RWPE2 (cell line): ENCODE measurements at regions not wholly inside any gene's neighbourhood (a gene's known extent, or its start where the extent isn't known, plus 50 kb on each side); places are given as distances from the start of the nearest gene placed in this dataset.

Source experiments
- ATAC-seq: fragments of 200-7000 bp; cut with Tn5 transposase; 3 replicates; pipeline ENCODE4 v1.9.1; 2021; ENCODE audit warnings: low read depth
- DNase-seq: peaks from one replicate; pipeline ENCODE4 v3.0.0-alpha.2; 2020; ENCODE audit warnings: low spot score
- H3K27ac ChIP-seq: fragments of 450-650 bp; 2 replicates; pipeline ENCODE4 v1.5.1; 2017; ENCODE audit warnings: mild to moderate bottlenecking; ENCODE audit not compliant: poor library complexity, severe bottlenecking
- H3K27me3 ChIP-seq: fragments of 250-450 bp; sonication (Bioruptor Pico); 2 replicates; pipeline ENCODE4 v1.5.1; 2021; ENCODE audit warnings: mild to moderate bottlenecking, moderate library complexity; ENCODE audit not compliant: insufficient read depth, poor library complexity, severe bottlenecking
- H3K36me3 ChIP-seq: fragments of 250-450 bp; sonication (Bioruptor Pico); 2 replicates; pipeline ENCODE4 v1.5.1; 2020; ENCODE audit warnings: low read depth, mild to moderate bottlenecking, moderate library complexity
- H3K4me1 ChIP-seq: fragments of 250-450 bp; sonication (Bioruptor Pico); 2 replicates; pipeline ENCODE4 v1.5.1; 2021; ENCODE audit warnings: mild to moderate bottlenecking, moderate library complexity; ENCODE audit not compliant: insufficient read depth, poor library complexity, severe bottlenecking
- H3K4me3 ChIP-seq: fragments of 250-450 bp; sonication (Bioruptor Pico); 2 replicates; pipeline ENCODE4 v1.5.1; 2021; ENCODE audit warnings: mild to moderate bottlenecking, moderate library complexity; ENCODE audit not compliant: severe bottlenecking
- H3K9me3 ChIP-seq: fragments of 250-450 bp; sonication (Bioruptor Pico); 2 replicates; pipeline ENCODE4 v1.5.1; 2021; ENCODE audit warnings: mild to moderate bottlenecking, moderate library complexity; ENCODE audit not compliant: severe bottlenecking
- TF ChIP-seq, protein P1 (sequence below): fragments of 450-650 bp; IDR thresholded peaks from one replicate; pipeline ENCODE4 v1.5.1; 2017; ENCODE audit warnings: mild to moderate bottlenecking, moderate library complexity; ENCODE audit not compliant: poor library complexity, severe bottlenecking

DNA sequence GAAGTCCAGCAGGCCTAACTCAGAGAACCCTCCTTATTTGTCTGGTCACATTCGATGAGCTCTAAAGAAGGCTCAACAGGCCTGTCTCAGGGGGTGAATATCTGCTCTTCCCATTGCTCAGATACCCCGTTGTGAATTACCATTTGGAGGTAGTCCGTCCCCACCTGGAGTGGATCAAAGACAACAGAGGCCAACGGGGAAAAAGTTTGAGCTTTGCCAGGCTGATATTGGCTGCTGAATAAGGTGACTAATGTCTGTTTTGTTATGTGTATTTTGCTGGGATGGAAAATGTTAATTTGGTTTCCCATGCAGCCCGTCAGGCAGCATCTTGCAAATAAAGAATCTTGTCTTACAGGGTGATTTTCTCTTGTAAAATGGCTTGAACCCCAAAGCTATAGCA, 69.2 kb upstream of the EPS8L3 start:
- peaks cover 7% of the 10 kb centered on the region for H3K4me1 ChIP-seq
- no peak overlapping the region for H3K27ac ChIP-seq
- no peak for DNase-seq
- TF ChIP-seq, protein P1, sequence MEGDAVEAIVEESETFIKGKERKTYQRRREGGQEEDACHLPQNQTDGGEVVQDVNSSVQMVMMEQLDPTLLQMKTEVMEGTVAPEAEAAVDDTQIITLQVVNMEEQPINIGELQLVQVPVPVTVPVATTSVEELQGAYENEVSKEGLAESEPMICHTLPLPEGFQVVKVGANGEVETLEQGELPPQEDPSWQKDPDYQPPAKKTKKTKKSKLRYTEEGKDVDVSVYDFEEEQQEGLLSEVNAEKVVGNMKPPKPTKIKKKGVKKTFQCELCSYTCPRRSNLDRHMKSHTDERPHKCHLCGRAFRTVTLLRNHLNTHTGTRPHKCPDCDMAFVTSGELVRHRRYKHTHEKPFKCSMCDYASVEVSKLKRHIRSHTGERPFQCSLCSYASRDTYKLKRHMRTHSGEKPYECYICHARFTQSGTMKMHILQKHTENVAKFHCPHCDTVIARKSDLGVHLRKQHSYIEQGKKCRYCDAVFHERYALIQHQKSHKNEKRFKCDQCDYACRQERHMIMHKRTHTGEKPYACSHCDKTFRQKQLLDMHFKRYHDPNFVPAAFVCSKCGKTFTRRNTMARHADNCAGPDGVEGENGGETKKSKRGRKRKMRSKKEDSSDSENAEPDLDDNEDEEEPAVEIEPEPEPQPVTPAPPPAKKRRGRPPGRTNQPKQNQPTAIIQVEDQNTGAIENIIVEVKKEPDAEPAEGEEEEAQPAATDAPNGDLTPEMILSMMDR = no peak
- no peaks in the 10 kb centered on the region for H3K36me3 ChIP-seq
- H3K9me3 ChIP-seq = no peaks in the 10 kb centered on the region
- no peaks in the 10 kb centered on the region for H3K27me3 ChIP-seq
- no peak overlapping the region for H3K4me3 ChIP-seq
- ATAC-seq = no peak

DNA sequence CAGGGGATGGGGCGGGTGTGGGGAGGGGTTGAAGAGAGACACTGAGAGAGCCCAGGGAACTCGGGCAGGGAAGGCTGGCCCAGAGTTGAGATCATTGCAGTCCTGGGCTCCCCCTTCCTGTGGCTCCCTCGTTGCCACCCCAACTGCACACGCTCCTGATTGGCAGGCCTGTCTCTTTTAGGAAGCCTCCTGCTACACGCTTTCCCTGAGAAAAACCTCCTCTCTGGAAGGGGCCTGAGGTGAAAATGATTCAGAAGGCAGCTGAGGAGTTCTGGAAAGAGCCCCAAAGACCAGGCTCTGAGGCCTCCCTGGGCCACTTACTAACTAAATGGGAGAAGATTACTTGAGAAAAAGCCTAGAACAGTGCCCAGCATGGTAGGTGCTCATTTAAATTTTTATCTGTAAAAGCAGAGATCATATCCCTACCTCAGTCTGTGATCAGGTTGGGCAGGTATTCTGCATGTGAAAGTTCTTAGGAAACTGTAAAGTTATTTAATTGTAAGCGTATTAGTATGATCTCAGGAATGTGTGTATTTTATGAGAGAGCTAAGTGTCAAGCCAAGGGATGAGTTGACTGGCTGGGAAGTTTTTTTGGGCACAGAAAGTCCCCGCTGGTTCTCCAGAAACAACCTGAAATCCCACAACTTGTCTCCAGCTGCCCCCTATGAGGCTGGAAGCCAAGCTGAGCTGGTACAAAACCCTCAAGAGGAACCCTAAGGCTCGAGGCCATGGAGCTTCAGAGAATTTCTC, 65.2 kb upstream of the EPS8L3 start:
- Histone ChIP-seq H3K4me1 (peaks cover 11% of the 10 kb centered on the region), H3K9me3 (no peaks in the 10 kb centered on the region), H3K4me3 (no peak overlapping the region), H3K36me3 (no peaks in the 10 kb centered on the region), H3K27me3 (no peaks in the 10 kb centered on the region), H3K27ac (peak overlapping the region; percentile 8)
- TF ChIP-seq, protein P1 = no peak
- peak; percentile 79 for ATAC-seq
- no peak for DNase-seq

DNA sequence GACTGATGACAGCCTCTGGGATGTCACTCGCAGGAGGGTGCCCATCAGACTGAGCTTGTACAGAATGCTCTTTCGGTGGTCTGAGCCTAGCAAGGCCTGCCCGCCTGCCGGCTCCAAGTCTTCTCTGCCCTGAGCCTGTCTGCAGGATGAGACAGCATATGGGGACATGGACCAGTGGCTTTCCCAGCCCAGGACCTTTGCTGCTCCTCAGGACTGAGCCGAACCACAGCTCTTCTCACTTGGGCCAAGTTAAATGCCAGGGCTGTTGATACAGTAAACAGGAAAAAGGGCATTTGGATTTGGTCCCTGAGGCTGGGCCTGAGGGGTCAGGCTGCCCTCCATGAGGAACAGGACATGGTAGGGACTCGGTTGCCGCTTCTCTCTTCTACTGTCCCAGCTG, 64.3 kb upstream of the EPS8L3 start:
- no peaks in the 10 kb centered on the region for H3K36me3 ChIP-seq
- TF ChIP-seq, protein P1 = no peak
- H3K27me3 ChIP-seq = no peaks in the 10 kb centered on the region
- H3K4me3 ChIP-seq = no peak overlapping the region
- no peaks in the 10 kb centered on the region for H3K9me3 ChIP-seq
- DNase-seq = no peak
- ATAC-seq = no peak
- H3K4me1 ChIP-seq = peaks cover 11% of the 10 kb centered on the region
- H3K27ac ChIP-seq = no peak overlapping the region

DNA sequence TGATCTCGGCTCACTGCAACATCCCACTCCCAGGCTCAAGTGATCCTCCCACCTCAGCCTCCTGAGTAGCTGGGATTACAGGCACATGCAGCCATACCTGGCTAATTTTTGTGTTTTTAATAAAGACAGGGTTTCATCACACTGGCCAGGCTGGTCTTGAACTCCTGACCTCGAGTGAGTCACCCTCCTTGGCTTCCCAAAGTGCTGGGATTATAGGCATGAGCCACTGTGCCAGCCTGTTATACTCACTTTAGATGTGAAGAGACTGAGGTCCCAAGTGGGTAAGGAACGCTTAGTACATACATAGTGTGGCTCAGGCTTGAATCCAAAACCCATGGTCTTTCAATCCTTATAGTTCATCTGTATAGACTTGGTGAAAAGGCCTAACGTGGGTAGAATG, 63.7 kb upstream of the EPS8L3 start:
- DNase-seq = no peak
- H3K27me3 ChIP-seq = no peaks in the 10 kb centered on the region
- peak; percentile 56; the same call in 2 of the 3 replicates for ATAC-seq
- TF ChIP-seq, protein P1 = no peak
- H3K4me1 ChIP-seq = peaks cover 11% of the 10 kb centered on the region
- no peaks in the 10 kb centered on the region for H3K9me3 ChIP-seq
- no peak overlapping the region for H3K4me3 ChIP-seq
- H3K36me3 ChIP-seq = no peaks in the 10 kb centered on the region
- H3K27ac ChIP-seq = no peak overlapping the region

DNA sequence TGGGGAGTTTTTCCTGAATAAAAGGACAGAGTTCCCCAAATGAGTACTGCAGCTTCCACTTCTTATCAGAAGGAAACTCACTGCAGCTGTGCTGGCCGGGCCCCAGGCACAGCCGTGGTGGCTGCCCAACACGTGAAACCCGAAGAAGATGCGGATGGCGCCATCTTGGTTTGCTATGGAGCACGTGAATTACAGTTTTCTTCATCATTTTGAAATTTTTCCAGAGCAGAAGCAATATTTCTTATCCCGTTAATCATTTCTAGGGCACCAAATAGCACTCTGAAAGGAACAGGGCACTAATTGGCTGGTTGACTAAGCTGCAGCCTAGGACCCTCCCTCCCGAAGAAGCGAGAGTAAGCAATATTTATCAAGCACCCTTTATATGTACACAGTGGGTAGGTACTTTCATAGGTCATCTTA, 63.2 kb upstream of the EPS8L3 start:
- no peak overlapping the region for H3K27ac ChIP-seq
- no peaks in the 10 kb centered on the region for H3K27me3 ChIP-seq
- H3K9me3 ChIP-seq = no peaks in the 10 kb centered on the region
- H3K4me3 ChIP-seq = no peak overlapping the region
- TF ChIP-seq, protein P1 = no peak
- H3K36me3 ChIP-seq = no peaks in the 10 kb centered on the region
- ATAC-seq = no peak
- DNase-seq = no peak
- peaks cover 14% of the 10 kb centered on the region for H3K4me1 ChIP-seq
